ENCODE measurements at regions not wholly inside any gene's neighbourhood (a gene's known extent, or its start where the extent isn't known, plus 50 kb on each side); places are given as distances from the start of the nearest gene placed in this dataset.

DNA sequence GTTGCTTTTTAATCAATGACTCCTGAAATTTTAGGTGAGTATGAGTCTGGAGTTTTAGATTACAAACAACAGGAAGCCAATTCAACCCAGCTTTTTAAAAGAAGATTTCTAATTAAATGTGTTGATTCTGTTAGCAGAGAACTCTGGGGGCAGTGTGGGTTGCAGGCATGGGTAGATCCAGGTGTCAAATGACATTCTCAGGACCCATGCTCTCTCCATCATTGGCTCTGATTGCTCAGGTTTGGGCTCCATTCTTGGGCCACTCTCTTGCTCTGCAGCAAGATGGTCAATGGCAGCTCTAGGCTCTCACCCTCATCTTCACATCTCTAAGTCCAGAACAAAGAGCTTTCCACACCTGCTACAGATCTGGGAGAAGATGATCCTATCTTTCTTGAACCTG, 463.7 kb downstream of the PREX1 start:
- no peak for TF ChIP-seq ZFY (CRISPR knock-in tag; IDR thresholded peaks at IDR 0.05)
- TF ChIP-seq NFYB (CRISPR knock-in tag; IDR thresholded peaks at IDR 0.05), result no peak
- TF ChIP-seq NR3C1 (CRISPR knock-in tag; IDR thresholded peaks at IDR 0.05), result no peak
- no peak for TF ChIP-seq RFX5 (IDR thresholded peaks at IDR 0.05; ENCODE audit: low read depth, low read length)
- TF ChIP-seq, protein P1, sequence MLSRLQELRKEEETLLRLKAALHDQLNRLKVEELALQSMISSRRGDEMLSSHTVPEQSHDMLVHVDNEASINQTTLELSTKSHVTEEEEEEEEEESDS (CRISPR knock-in tag; IDR thresholded peaks at IDR 0.05; ENCODE audit: borderline replicate concordance), result no peak
- no peak for TF ChIP-seq ZSCAN21 (CRISPR knock-in tag; IDR thresholded peaks at IDR 0.05; ENCODE audit: borderline replicate concordance)
- TF ChIP-seq, protein P2, sequence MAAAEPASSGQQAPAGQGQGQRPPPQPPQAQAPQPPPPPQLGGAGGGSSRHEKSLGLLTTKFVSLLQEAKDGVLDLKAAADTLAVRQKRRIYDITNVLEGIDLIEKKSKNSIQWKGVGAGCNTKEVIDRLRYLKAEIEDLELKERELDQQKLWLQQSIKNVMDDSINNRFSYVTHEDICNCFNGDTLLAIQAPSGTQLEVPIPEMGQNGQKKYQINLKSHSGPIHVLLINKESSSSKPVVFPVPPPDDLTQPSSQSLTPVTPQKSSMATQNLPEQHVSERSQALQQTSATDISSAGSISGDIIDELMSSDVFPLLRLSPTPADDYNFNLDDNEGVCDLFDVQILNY (CRISPR knock-in tag; conservative IDR thresholded peaks at IDR 0.05), result no peak
- no peak for TF ChIP-seq HDAC1 (CRISPR knock-in tag; IDR thresholded peaks at IDR 0.05)
- no peak for TF ChIP-seq ERF (CRISPR knock-in tag; IDR thresholded peaks at IDR 0.05)
- TF ChIP-seq, protein P3, sequence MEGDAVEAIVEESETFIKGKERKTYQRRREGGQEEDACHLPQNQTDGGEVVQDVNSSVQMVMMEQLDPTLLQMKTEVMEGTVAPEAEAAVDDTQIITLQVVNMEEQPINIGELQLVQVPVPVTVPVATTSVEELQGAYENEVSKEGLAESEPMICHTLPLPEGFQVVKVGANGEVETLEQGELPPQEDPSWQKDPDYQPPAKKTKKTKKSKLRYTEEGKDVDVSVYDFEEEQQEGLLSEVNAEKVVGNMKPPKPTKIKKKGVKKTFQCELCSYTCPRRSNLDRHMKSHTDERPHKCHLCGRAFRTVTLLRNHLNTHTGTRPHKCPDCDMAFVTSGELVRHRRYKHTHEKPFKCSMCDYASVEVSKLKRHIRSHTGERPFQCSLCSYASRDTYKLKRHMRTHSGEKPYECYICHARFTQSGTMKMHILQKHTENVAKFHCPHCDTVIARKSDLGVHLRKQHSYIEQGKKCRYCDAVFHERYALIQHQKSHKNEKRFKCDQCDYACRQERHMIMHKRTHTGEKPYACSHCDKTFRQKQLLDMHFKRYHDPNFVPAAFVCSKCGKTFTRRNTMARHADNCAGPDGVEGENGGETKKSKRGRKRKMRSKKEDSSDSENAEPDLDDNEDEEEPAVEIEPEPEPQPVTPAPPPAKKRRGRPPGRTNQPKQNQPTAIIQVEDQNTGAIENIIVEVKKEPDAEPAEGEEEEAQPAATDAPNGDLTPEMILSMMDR (CRISPR knock-in tag; IDR thresholded peaks at IDR 0.05), result no peak
- TF ChIP-seq POLR2AphosphoS5 (IDR thresholded peaks at IDR 0.05; ENCODE audit: low read depth, low read length), result no peak
